GM11168 (cell line): ENCODE measurements at regions not wholly inside any gene's neighbourhood (a gene's known extent, or its start where the extent isn't known, plus 50 kb on each side); places are given as distances from the start of the nearest gene placed in this dataset.

Experiments
- in situ Hi-C: fragments of 300-500 bp; cut with MboI; formaldehyde crosslinking; loops from one replicate; pipeline ENCODE4 v1.12.0; 2022; ENCODE audit warnings: low sequenced_read_pairs; ENCODE audit not compliant: unreplicated experiment

GRCh38 chr12:40551466-40551865, 140.8 kb upstream of the CNTN1 start:
- in situ Hi-C loops, result no loop called here

- in situ Hi-C loops, result no loop called here
Observed at GRCh38 chr12:40552868-40553267, 139.4 kb upstream of the CNTN1 start.

- in situ Hi-C loops, result no loop called here
Observed at GRCh38 chr12:40557980-40558379, 134.3 kb upstream of the CNTN1 start.

GRCh38 chr12:40559865-40560264, 132.4 kb upstream of the CNTN1 start:
- in situ Hi-C loops, result no loop called here

GRCh38 chr12:40560848-40561247, 131.4 kb upstream of the CNTN1 start:
- in situ Hi-C loops, result no loop called here

GRCh38 chr12:40561395-40561966, 130.8 kb upstream of the CNTN1 start:
- in situ Hi-C loops, result no loop called here

- in situ Hi-C loops, result no loop called here
Observed at GRCh38 chr12:40565029-40565633, 127.1 kb upstream of the CNTN1 start.

- in situ Hi-C loops, result no loop called here
Observed at GRCh38 chr12:40566271-40566670, 126.0 kb upstream of the CNTN1 start.

- in situ Hi-C loops, result no loop called here
Observed at GRCh38 chr12:40569626-40570179, 122.5 kb upstream of the CNTN1 start.

- in situ Hi-C loops, result no loop called here
Observed at GRCh38 chr12:40573024-40573423, 119.2 kb upstream of the CNTN1 start.

GRCh38 chr12:40575987-40576386, 116.3 kb upstream of the CNTN1 start:
- in situ Hi-C loops, result no loop called here

GRCh38 chr12:40577834-40578233, 114.4 kb upstream of the CNTN1 start:
- in situ Hi-C loops, result no loop called here

GRCh38 chr12:40579687-40580086, 112.6 kb upstream of the CNTN1 start:
- in situ Hi-C loops, result no loop called here

- in situ Hi-C loops, result no loop called here
Observed at GRCh38 chr12:40580346-40580745, 111.9 kb upstream of the CNTN1 start.

- in situ Hi-C loops, result no loop called here
Observed at GRCh38 chr12:40581889-40582288, 110.3 kb upstream of the CNTN1 start.

- in situ Hi-C loops, result no loop called here
Observed at GRCh38 chr12:40583743-40584142, 108.5 kb upstream of the CNTN1 start.

GRCh38 chr12:40584763-40585162, 107.5 kb upstream of the CNTN1 start:
- in situ Hi-C loops, result no loop called here

- in situ Hi-C loops, result no loop called here
Observed at GRCh38 chr12:40586823-40587222, 105.4 kb upstream of the CNTN1 start.

- in situ Hi-C loops, result no loop called here
Observed at GRCh38 chr12:40587421-40587820, 104.8 kb upstream of the CNTN1 start.

GRCh38 chr12:40587970-40588369, 104.3 kb upstream of the CNTN1 start:
- in situ Hi-C loops, result no loop called here

- in situ Hi-C loops, result no loop called here
Observed at GRCh38 chr12:40597133-40597532, 95.1 kb upstream of the CNTN1 start.

- in situ Hi-C loops, result no loop called here
Observed at GRCh38 chr12:40598073-40598472, 94.2 kb upstream of the CNTN1 start.
